Vagina (tissue), 2 donors: ENCODE measurements at regions not wholly inside any gene's neighbourhood (a gene's known extent, or its start where the extent isn't known, plus 50 kb on each side); places are given as distances from the start of the nearest gene placed in this dataset.

Experiments
- DNase-seq, 2 donors: peaks; one replicate each; pipeline ENCODE4 v3.0.0-alpha.2; 2017; ENCODE audit errors: extremely low spot score in 2 of 2
- H3K27ac ChIP-seq: fragments of 200-600 bp; sonication (generic); one replicate; pipeline ENCODE4 v1.5.1; 2019
- H3K27me3 ChIP-seq: fragments of 200-600 bp; sonication (generic); one replicate; pipeline ENCODE4 v1.5.1; 2019
- H3K36me3 ChIP-seq, 2 donors: fragments of 200-600 bp; sonication (generic); one replicate each; pipeline ENCODE4 v1.5.1; 2017 to 2019
- H3K4me1 ChIP-seq: fragments of 200-600 bp; sonication (generic); one replicate; pipeline ENCODE4 v1.5.1; 2019
- H3K4me3 ChIP-seq, 2 donors: fragments of 200-600 bp; sonication (generic); 1 replicate in 1 of 2; 2 replicates in 1 of 2; pipeline ENCODE4 v1.5.1; 2016 to 2019
- H3K9me3 ChIP-seq: fragments of 200-600 bp; sonication (generic); one replicate; pipeline ENCODE4 v1.5.1; 2019
- POLR2A ChIP-seq, 2 donors: fragments of 450-650 bp; IDR thresholded peaks; one replicate each; pipeline ENCODE4 v1.6.1; 2017; ENCODE audit warnings: antibody characterized with exemption in 2 of 2, mild to moderate bottlenecking in 2 of 2, moderate library complexity in 2 of 2
- POLR2AphosphoS5 ChIP-seq, 2 donors: sonication (generic); formaldehyde crosslinking; IDR thresholded peaks; one replicate each; pipeline ENCODE4 v1.9.0; 2017; ENCODE audit warnings: antibody characterized with exemption in 2 of 2, mild to moderate bottlenecking in 2 of 2, low read depth in 1 of 2; ENCODE audit not compliant: insufficient read depth in 1 of 2
- intact Hi-C: fragments of 100-400 bp; cut with DNase I; formaldehyde crosslinking; loops from one replicate; pipeline ENCODE4 v1.15.1; 2023
- TF ChIP-seq, protein P1 (sequence below), 3 experiments: fragments of 450-650 bp in 2 of 3; fragments of 200-600 bp in 1 of 3; sonication (generic) in 1 of 3; IDR thresholded peaks; one replicate each; pipeline ENCODE4 v1.5.1; 2017 to 2019; ENCODE audit warnings: antibody characterized with exemption in 3 of 3, mild to moderate bottlenecking in 2 of 3, moderate library complexity in 2 of 3

DNA sequence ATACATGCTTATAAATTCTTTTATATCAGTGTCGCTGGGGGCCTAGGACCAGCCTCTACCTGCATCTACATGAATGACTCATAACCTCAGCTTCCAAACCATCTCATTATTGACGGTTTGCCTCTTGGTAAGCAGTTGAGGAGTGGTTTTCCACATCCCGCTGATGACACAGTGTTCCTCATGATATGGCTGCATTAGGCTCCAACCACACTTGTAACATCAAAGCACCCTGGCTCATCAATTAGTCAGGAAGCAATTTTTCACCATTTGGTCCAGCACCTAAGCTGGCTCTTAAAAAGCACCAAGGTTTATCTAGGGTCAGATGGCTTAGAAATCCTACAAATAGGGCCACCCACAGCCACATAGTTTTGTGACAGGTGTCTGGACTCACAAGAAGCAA lies 402.4 kb downstream of the ARHGEF28 start:
- no peak overlapping the region for H3K4me3 ChIP-seq
- intact Hi-C loops = no loop called here
- no peaks in the 10 kb centered on the region for H3K27me3 ChIP-seq
- H3K36me3 ChIP-seq = no peaks in the 10 kb centered on the region
- H3K9me3 ChIP-seq = no peaks in the 10 kb centered on the region
- H3K4me1 ChIP-seq = no peaks in the 10 kb centered on the region
- no peak overlapping the region for H3K27ac ChIP-seq
- no peak for DNase-seq
- TF ChIP-seq POLR2A (IDR thresholded peaks at IDR 0.05) = no peak
- TF ChIP-seq, protein P1, sequence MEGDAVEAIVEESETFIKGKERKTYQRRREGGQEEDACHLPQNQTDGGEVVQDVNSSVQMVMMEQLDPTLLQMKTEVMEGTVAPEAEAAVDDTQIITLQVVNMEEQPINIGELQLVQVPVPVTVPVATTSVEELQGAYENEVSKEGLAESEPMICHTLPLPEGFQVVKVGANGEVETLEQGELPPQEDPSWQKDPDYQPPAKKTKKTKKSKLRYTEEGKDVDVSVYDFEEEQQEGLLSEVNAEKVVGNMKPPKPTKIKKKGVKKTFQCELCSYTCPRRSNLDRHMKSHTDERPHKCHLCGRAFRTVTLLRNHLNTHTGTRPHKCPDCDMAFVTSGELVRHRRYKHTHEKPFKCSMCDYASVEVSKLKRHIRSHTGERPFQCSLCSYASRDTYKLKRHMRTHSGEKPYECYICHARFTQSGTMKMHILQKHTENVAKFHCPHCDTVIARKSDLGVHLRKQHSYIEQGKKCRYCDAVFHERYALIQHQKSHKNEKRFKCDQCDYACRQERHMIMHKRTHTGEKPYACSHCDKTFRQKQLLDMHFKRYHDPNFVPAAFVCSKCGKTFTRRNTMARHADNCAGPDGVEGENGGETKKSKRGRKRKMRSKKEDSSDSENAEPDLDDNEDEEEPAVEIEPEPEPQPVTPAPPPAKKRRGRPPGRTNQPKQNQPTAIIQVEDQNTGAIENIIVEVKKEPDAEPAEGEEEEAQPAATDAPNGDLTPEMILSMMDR (IDR thresholded peaks at IDR 0.05) = no peak
- TF ChIP-seq POLR2AphosphoS5 (IDR thresholded peaks at IDR 0.05; ENCODE audit: insufficient read depth in 1 of 2, low read depth in 1 of 2) = no peak

DNA sequence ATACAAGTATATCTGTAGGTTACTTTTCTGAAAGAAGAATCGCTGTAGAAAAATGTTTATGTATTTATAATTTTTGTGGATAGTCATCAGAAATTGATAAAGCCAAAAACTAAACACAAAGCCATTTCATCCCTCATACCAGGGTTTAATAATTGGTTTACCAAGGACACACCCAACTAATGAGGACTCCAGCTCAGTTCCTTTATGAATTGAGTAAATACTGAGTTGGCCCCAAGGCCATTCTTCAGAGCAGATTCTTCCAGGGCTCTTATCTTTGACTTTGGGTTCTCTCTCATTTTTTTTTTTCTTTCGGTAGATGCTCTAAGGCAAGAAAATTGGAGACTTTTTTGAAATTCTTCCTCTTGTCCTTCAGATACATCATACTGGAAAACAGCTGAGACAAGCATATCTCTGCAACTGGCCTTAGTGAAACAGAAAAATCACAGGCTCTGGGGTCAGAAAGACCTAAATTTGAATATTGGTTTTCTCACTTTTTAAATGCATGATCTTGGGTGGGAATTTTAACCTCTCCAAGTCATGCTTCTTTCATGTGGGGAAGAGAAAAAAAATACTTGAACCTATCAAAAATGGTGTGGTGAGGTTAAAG lies 401.8 kb downstream of the ARHGEF28 start:
- no peaks in the 10 kb centered on the region for H3K36me3 ChIP-seq
- H3K9me3 ChIP-seq = no peaks in the 10 kb centered on the region
- H3K4me1 ChIP-seq = no peaks in the 10 kb centered on the region
- no peak for DNase-seq
- H3K4me3 ChIP-seq = no peak overlapping the region
- TF ChIP-seq, protein P1 (IDR thresholded peaks at IDR 0.05) = no peak
- no peak for TF ChIP-seq POLR2A (IDR thresholded peaks at IDR 0.05)
- no peak for TF ChIP-seq POLR2AphosphoS5 (IDR thresholded peaks at IDR 0.05; ENCODE audit: insufficient read depth in 1 of 2, low read depth in 1 of 2)
- no peaks in the 10 kb centered on the region for H3K27me3 ChIP-seq
- no peak overlapping the region for H3K27ac ChIP-seq
- intact Hi-C loops = no loop called here

DNA sequence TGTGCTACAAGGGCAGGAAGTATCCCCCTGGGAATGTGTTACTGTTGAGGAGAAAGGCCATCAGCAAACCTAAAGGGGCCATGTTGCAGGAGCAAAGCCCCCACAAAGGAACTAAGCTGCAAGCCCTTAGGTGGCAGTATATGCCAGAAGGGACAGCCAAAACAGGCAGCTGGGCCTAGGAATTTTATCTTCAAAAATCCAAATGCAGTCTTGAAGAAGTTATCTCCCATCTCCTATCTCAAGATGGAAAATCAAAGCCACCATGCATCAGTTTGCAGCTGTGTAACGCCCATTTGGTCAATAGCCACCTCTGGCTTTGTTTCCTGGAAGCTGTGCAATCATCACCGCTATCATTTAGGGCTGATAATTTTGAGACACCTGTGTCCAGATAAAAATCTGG lies 400.3 kb downstream of the ARHGEF28 start:
- intact Hi-C loops = no loop called here
- Histone ChIP-seq H3K36me3 (no peaks in the 10 kb centered on the region), H3K4me1 (no peaks in the 10 kb centered on the region), H3K9me3 (no peaks in the 10 kb centered on the region), H3K4me3 (no peak overlapping the region), H3K27me3 (no peaks in the 10 kb centered on the region), H3K27ac (no peak overlapping the region)
- TF ChIP-seq, protein P1 (IDR thresholded peaks at IDR 0.05) = no peak
- TF ChIP-seq POLR2A (IDR thresholded peaks at IDR 0.05) = no peak
- no peak for TF ChIP-seq POLR2AphosphoS5 (IDR thresholded peaks at IDR 0.05; ENCODE audit: insufficient read depth in 1 of 2, low read depth in 1 of 2)
- no peak for DNase-seq

DNA sequence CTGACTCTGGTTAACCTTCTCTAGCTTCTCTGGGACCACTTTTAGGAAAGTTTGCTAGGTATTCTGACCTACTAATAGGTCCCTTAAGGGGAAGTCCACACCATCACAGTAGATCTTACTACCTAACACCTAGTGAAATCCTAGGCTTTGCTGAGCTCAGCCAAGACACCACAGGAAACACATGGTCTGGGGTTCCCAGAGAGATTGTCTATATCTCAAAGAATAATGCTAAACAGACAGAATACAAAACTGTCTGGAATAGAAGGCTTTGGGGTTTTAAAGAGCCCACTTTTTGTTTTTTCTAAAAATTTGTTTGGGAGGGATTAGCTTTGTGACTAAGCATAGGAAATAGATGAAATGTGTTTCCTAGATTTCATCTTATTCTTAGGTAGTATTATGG lies 395.1 kb downstream of the ARHGEF28 start:
- Histone ChIP-seq H3K9me3 (no peaks in the 10 kb centered on the region), H3K36me3 (no peaks in the 10 kb centered on the region), H3K4me1 (no peaks in the 10 kb centered on the region), H3K27me3 (no peaks in the 10 kb centered on the region), H3K4me3 (no peak overlapping the region), H3K27ac (no peak overlapping the region)
- TF ChIP-seq POLR2A (IDR thresholded peaks at IDR 0.05) (no peak), POLR2AphosphoS5 (IDR thresholded peaks at IDR 0.05; ENCODE audit: insufficient read depth in 1 of 2, low read depth in 1 of 2) (no peak)
- TF ChIP-seq, protein P1 (IDR thresholded peaks at IDR 0.05) = no peak
- intact Hi-C loops = no loop called here
- DNase-seq = no peak

DNA sequence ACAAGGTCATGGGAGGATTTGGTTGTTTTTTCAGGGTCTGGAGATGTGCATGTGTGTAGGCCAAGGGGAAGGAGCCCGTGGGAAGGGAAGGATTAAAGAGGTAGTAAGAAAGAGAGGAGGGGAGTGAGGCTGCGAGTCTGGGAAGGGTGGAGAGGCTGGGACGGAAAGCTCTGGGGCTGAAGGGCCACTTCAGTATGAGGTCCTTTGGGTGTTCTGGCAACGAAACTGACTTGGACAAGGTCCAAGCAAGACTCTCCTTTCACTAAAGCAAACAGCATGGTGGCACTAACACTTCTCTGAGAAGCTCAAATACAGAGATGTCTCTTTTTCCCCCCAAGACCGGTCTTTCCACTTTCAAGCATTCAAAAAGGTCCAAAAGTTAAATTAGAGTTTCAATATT lies 394.5 kb downstream of the ARHGEF28 start:
- Histone ChIP-seq H3K4me3 (no peak overlapping the region), H3K4me1 (no peaks in the 10 kb centered on the region), H3K9me3 (no peaks in the 10 kb centered on the region), H3K27ac (no peak overlapping the region), H3K36me3 (no peaks in the 10 kb centered on the region), H3K27me3 (no peaks in the 10 kb centered on the region)
- intact Hi-C loops = no loop called here
- DNase-seq = no peak
- TF ChIP-seq, protein P1 (IDR thresholded peaks at IDR 0.05) = no peak
- no peak for TF ChIP-seq POLR2A (IDR thresholded peaks at IDR 0.05)
- no peak for TF ChIP-seq POLR2AphosphoS5 (IDR thresholded peaks at IDR 0.05; ENCODE audit: insufficient read depth in 1 of 2, low read depth in 1 of 2)
